K562 (cell line): ENCODE measurements at regions not wholly inside any gene's neighbourhood (a gene's known extent, or its start where the extent isn't known, plus 50 kb on each side); places are given as distances from the start of the nearest gene placed in this dataset.

Source experiments
- ATAC-seq: fragments of 200-7000 bp; cut with Tn5 transposase; 3 replicates; pipeline ENCODE4 v1.9.1; 2020; ENCODE audit warnings: moderate library complexity
- BruUV-seq: library from RNA; stranded (reverse); fragments of 400-500 nt; replicated peaks from 2 replicates; lab custom pipeline; 2021; lab: Mats Ljungman, UMichigan
- CTCF ChIA-PET: fragments of 300-600 bp; formaldehyde crosslinking; extraction: SDS; loops from one replicate; lab custom pipeline; 2021; ENCODE audit warnings: low intra/inter-chr PET ratio; lab: Yijun Ruan, JAX
- POLR2A ChIA-PET: fragments of 300-600, 350-650 bp; sonication (Branson Sonifier 250); formaldehyde crosslinking; extraction: SDS; loops from one replicate; lab custom pipeline; 2021; ENCODE audit warnings: antibody characterized with exemption, inconsistent platforms; lab: Yijun Ruan, JAX
- DNase-seq, 4 experiments: peaks; one replicate each; pipeline versions ENCODE4 v3.0.0 to v3.0.0-alpha.2; 2011 to 2018; ENCODE audit warnings: low spot score in 3 of 4, mixed read lengths in 3 of 4; ENCODE audit errors: extremely low read depth in 1 of 4
- FAIRE-seq: peaks from 2 replicates; lab custom pipeline; 2011; peaks lifted over from hg19 to GRCh38; lab: Jason Lieb, UNC
- H2AFZ ChIP-seq: 2 replicates; pipeline ENCODE4 v1.6.0; 2011; ENCODE audit warnings: low read depth, low read length, control low read depth, inconsistent platforms
- H3K27ac ChIP-seq: fragments of 200-600 bp; 3 replicates; pipeline ENCODE4 v1.8.0; 2011; ENCODE audit warnings: low read depth, mild to moderate bottlenecking, control low read depth, inconsistent platforms, low read length, moderate library complexity, mixed read lengths; ENCODE audit errors: extremely low read depth
- H3K27me3 ChIP-seq, 2 experiments: fragments of 300-600 bp in 1 of 2; 2 replicates in 1 of 2; 3 replicates in 1 of 2; pipeline versions ENCODE4 v1.6.0 to v1.8.0; 2011; ENCODE audit warnings: inconsistent platforms in 2 of 2, low read length in 2 of 2, mild to moderate bottlenecking in 1 of 2, mixed read lengths in 1 of 2, moderate library complexity in 1 of 2; ENCODE audit not compliant: control insufficient read depth in 2 of 2, insufficient read depth in 2 of 2
- H3K36me3 ChIP-seq: fragments of 300-600 bp; 3 replicates; pipeline ENCODE4 v1.8.0; 2011; ENCODE audit warnings: mild to moderate bottlenecking, low read length, inconsistent platforms; ENCODE audit not compliant: control insufficient read depth, insufficient read depth
- H3K4me1 ChIP-seq, 2 experiments: fragments of 200-600 bp in 1 of 2; replicated peaks in 1 of 2; 2 replicates in 1 of 2; 3 replicates in 1 of 2; pipeline versions ENCODE4 v1.5.1 to v1.8.0; 2011; ENCODE audit warnings: inconsistent platforms in 2 of 2, low read length in 2 of 2, mild to moderate bottlenecking in 1 of 2, mixed read lengths in 1 of 2, moderate library complexity in 1 of 2; ENCODE audit not compliant: control insufficient read depth in 2 of 2, insufficient read depth in 2 of 2
- H3K4me2 ChIP-seq: 2 replicates; pipeline ENCODE4 v1.6.1; 2011; ENCODE audit warnings: low read length, control low read depth, inconsistent platforms, mixed read lengths; ENCODE audit not compliant: insufficient read depth
- H3K4me3 ChIP-seq: fragments of 200-600 bp; sonication (generic), shearing (Covaris generic); 2 replicates; pipeline ENCODE4 v1.5.1; 2016; ENCODE audit warnings: control low read depth, inconsistent platforms
- H3K79me2 ChIP-seq: fragments of 200-600 bp; 3 replicates; pipeline ENCODE4 v1.8.0; 2011; ENCODE audit warnings: low read length, inconsistent platforms; ENCODE audit not compliant: control insufficient read depth, insufficient read depth
- H3K9ac ChIP-seq, 2 experiments: 2 replicates each; pipeline versions ENCODE4 v1.6.0 to v1.6.1; 2011; ENCODE audit warnings: low read depth in 2 of 2, low read length in 2 of 2, control low read depth in 1 of 2, inconsistent platforms in 1 of 2, mild to moderate bottlenecking in 1 of 2, mixed read lengths in 1 of 2; ENCODE audit not compliant: insufficient read depth in 1 of 2
- H3K9me1 ChIP-seq: one replicate; pipeline ENCODE4 v1.6.0; 2011; ENCODE audit warnings: inconsistent platforms, mild to moderate bottlenecking, low read length, moderate library complexity; ENCODE audit not compliant: control insufficient read depth, insufficient read depth
- H3K9me3 ChIP-seq: replicated peaks from 2 replicates; pipeline ENCODE4 v1.5.1; 2011; ENCODE audit warnings: low read depth, low read length, inconsistent platforms; ENCODE audit not compliant: control insufficient read depth, insufficient read depth
- H4K20me1 ChIP-seq: replicated peaks from 2 replicates; pipeline ENCODE4 v1.6.1; 2011; ENCODE audit warnings: low read length, inconsistent platforms, mixed read lengths; ENCODE audit not compliant: control insufficient read depth, insufficient read depth
- DACH1 ChIP-seq: fragments of 450-650 bp; IDR thresholded peaks from 2 replicates; pipeline ENCODE4 v1.6.1; 2018; ENCODE audit not compliant: partially characterized antibody
- EHMT2 ChIP-seq: fragments of 450-650 bp; IDR thresholded peaks from 2 replicates; pipeline ENCODE4 v1.6.1; 2018; ENCODE audit warnings: antibody characterized with exemption
- ETS2 ChIP-seq: IDR thresholded peaks from 2 replicates; pipeline ENCODE4 v1.6.1; 2016; ENCODE audit warnings: borderline replicate concordance, missing genetic modification characterization, mild to moderate bottlenecking, moderate library complexity, missing compliant biosample characterization; ENCODE audit not compliant: poor library complexity, severe bottlenecking
- HNRNPK ChIP-seq: fragments of 200-400 bp; formaldehyde crosslinking; IDR thresholded peaks from one replicate; pipeline ENCODE4 v1.6.1; 2018; ENCODE audit warnings: mild to moderate bottlenecking, low read depth, low read length; ENCODE audit not compliant: poor library complexity, severe bottlenecking
- MAFG ChIP-seq: fragments of 450-650 bp; conservative IDR thresholded peaks from 2 replicates; pipeline ENCODE4 v1.6.1; 2016; ENCODE audit warnings: missing genetic modification characterization, missing compliant biosample characterization
- RBM17 ChIP-seq: fragments of 200-400 bp; formaldehyde crosslinking; IDR thresholded peaks from 2 replicates; pipeline ENCODE4 v1.6.1; 2017; ENCODE audit warnings: low read depth, mild to moderate bottlenecking, low read length, borderline replicate concordance
- SIX5 ChIP-seq, 2 experiments: IDR thresholded peaks; 2 replicates each; pipeline ENCODE4 v1.6.1; 2011; ENCODE audit warnings: low read length in 2 of 2, borderline replicate concordance in 1 of 2, low read depth in 1 of 2, mild to moderate bottlenecking in 1 of 2, moderate library complexity in 1 of 2; ENCODE audit not compliant: insufficient read depth in 1 of 2
- SRSF1 ChIP-seq: fragments of 200-400 bp; formaldehyde crosslinking; IDR thresholded peaks from 2 replicates; pipeline ENCODE4 v1.6.1; 2017; ENCODE audit warnings: mild to moderate bottlenecking, low read depth, low read length, moderate library complexity
- TBP ChIP-seq: optimal IDR thresholded peaks from 2 replicates; pipeline ENCODE3; 2011; ENCODE audit warnings: low read depth, low read length, improper control_type of control experiment
- TOE1 ChIP-seq, 2 experiments: fragments of 450-650 bp in 1 of 2; sonication (generic) in 1 of 2; formaldehyde crosslinking in 1 of 2; IDR thresholded peaks; 2 replicates each; pipeline versions ENCODE4 v1.7.1 to v1.8.0; 2016 to 2022; ENCODE audit warnings: borderline replicate concordance in 2 of 2, mild to moderate bottlenecking in 2 of 2, antibody characterized with exemption in 1 of 2, inconsistent platforms in 1 of 2, low read depth in 1 of 2, missing genetic modification reagents in 1 of 2, moderate library complexity in 1 of 2
- ZC3H11A ChIP-seq: IDR thresholded peaks from 2 replicates; pipeline ENCODE4 v1.6.1; 2012; ENCODE audit warnings: low read depth, low read length, improper control_type of control experiment
- ZNF124 ChIP-seq: sonication (generic); formaldehyde crosslinking; IDR thresholded peaks from 2 replicates; pipeline ENCODE4 v1.8.1; 2022; ENCODE audit warnings: missing genetic modification reagents
- WGBS: fragments of 100-300 bp; shearing (Covaris generic); methylation state at CpG from one replicate; pipeline ENCODE4 v1.1.6; 2016; ENCODE audit warnings: low coverage, mixed read lengths; ENCODE audit not compliant: insufficient coverage; ENCODE audit errors: missing lambda C conversion rate; 5-methylcytosine and 5-hydroxymethylcytosine counted together
- in situ Hi-C: fragments of 300-500 bp; cut with MboI; formaldehyde crosslinking; loops from 4 replicates; pipeline ENCODE4 v1.15.0; 2018; ENCODE audit warnings: inconsistent platforms, mixed read lengths
- intact Hi-C: fragments of 100-400 bp; cut with micrococcal nuclease; formaldehyde crosslinking; loops from 2 replicates; pipeline ENCODE4 v1.14.2; 2022
- TF ChIP-seq, protein P1 (sequence below): fragments of 250-450 bp; sonication (Bioruptor Pico); IDR thresholded peaks from 2 replicates; pipeline ENCODE4 v1.8.0; 2022; ENCODE audit warnings: moderate library complexity, mild to moderate bottlenecking, inconsistent platforms

- Histone ChIP-seq H3K4me1 (no peaks in the 10 kb centered on the region), H3K9ac (no peak overlapping the region), H3K36me3 (no peaks in the 10 kb centered on the region), H3K4me3 (no peak overlapping the region), H3K9me1 (no peaks in the 10 kb centered on the region), H3K4me2 (no peak overlapping the region), H4K20me1 (no peaks in the 10 kb centered on the region), H3K27me3 (no peaks in the 10 kb centered on the region), H2AFZ (no peak overlapping the region), H3K9me3 (peaks cover 3% of the 10 kb centered on the region), H3K27ac (no peak overlapping the region), H3K79me2 (no peaks in the 10 kb centered on the region)
- intact Hi-C loops: no loop called here
- BruUV-seq: no TSS peak
- in situ Hi-C loops: no loop called here
- FAIRE-seq (no peak), DNase-seq (no peak), ATAC-seq (no peak)
- CTCF ChIA-PET: no interaction called here
- TF ChIP-seq SRSF1 (no peak), TBP (no peak), RBM17 (no peak), TOE1 (IDR thresholded peaks at IDR 0.05; ENCODE audit: borderline replicate concordance) (no peak), TOE1 (CRISPR knock-in tag; IDR thresholded peaks at IDR 0.05; ENCODE audit: borderline replicate concordance, low read depth) (no peak), EHMT2 (no peak), ZC3H11A (no peak)
- 1% methylated on average over 5 of the region's 5 CpGs for WGBS
- POLR2A ChIA-PET: no interaction called here
These were observed 1008.3 kb downstream of the DNAH5 start for GRCh38 chr5:12936221-12936620.

- Histone ChIP-seq H3K79me2 (no peaks in the 10 kb centered on the region), H3K36me3 (no peaks in the 10 kb centered on the region), H3K4me1 (no peaks in the 10 kb centered on the region), H3K27ac (no peak overlapping the region), H3K9me1 (no peaks in the 10 kb centered on the region), H3K4me3 (no peak overlapping the region), H3K9ac (no peak overlapping the region), H3K4me2 (no peak overlapping the region), H2AFZ (no peak overlapping the region), H3K9me3 (peaks cover 3% of the 10 kb centered on the region)
- POLR2A ChIA-PET: no interaction called here
- no peak for DNase-seq
- 0% methylated on average over 1 of the region's 1 CpG for WGBS
- no peak for TF ChIP-seq ZNF124 (CRISPR knock-in tag)
- TF ChIP-seq DACH1: no peak
- TF ChIP-seq MAFG: peak; percentile 19; the same call in 1 of the 2 replicates
- TF ChIP-seq, protein P1, sequence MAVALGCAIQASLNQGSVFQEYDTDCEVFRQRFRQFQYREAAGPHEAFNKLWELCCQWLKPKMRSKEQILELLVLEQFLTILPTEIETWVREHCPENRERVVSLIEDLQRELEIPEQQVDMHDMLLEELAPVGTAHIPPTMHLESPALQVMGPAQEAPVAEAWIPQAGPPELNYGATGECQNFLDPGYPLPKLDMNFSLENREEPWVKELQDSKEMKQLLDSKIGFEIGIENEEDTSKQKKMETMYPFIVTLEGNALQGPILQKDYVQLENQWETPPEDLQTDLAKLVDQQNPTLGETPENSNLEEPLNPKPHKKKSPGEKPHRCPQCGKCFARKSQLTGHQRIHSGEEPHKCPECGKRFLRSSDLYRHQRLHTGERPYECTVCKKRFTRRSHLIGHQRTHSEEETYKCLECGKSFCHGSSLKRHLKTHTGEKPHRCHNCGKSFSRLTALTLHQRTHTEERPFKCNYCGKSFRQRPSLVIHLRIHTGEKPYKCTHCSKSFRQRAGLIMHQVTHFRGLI (CRISPR knock-in tag): no peak
- no peak for TF ChIP-seq ETS2 (tag)
- TF ChIP-seq HNRNPK: no peak
- TF ChIP-seq SIX5 (IDR thresholded peaks at IDR 0.05; ENCODE audit: borderline replicate concordance in 1 of 2, insufficient read depth in 1 of 2, low read depth in 1 of 2, low read length in 2 of 2): no peak
- TF ChIP-seq, all 486 proteins: peak for 1
- in situ Hi-C loops (no loop called here), intact Hi-C loops (no loop called here)
- CTCF ChIA-PET: no interaction called here
- Histone ChIP-seq H3K27me3 (no peaks in the 10 kb centered on the region), H4K20me1 (no peaks in the 10 kb centered on the region)
- BruUV-seq: no TSS peak
- ATAC-seq: no peak
- FAIRE-seq: no peak
These were observed 1009.8 kb downstream of the DNAH5 start for GRCh38 chr5:12934722-12935121.
